A549 (cell line): ENCODE measurements at regions not wholly inside any gene's neighbourhood (a gene's known extent, or its start where the extent isn't known, plus 50 kb on each side); places are given as distances from the start of the nearest gene placed in this dataset.

Source experiments
- CTCF ChIP-seq: fragments of >200 bp; sonication (Bioruptor Twin); formaldehyde crosslinking; IDR thresholded peaks from 3 replicates; pipeline ENCODE4 v1.5.1; 2016
- EP300 ChIP-seq, 2 experiments: fragments of >200 bp; sonication (Bioruptor Twin); formaldehyde crosslinking; IDR thresholded peaks; 2 replicates in 1 of 2; 3 replicates in 1 of 2; pipeline ENCODE4 v1.6.1; 2016 to 2017
- HOXA7 ChIP-seq: fragments of 250-450 bp; sonication (Bioruptor Pico); IDR thresholded peaks from 2 replicates; pipeline ENCODE4 v1.5.0; 2020; ENCODE audit warnings: mild to moderate bottlenecking, moderate library complexity
- JUN ChIP-seq, 2 experiments: fragments of >200 bp; sonication (Bioruptor Twin); formaldehyde crosslinking; IDR thresholded peaks; 2 replicates in 1 of 2; 3 replicates in 1 of 2; pipeline ENCODE4 v1.6.1; 2016 to 2017
- JUNB ChIP-seq: fragments of >200 bp; sonication (Bioruptor Twin); formaldehyde crosslinking; IDR thresholded peaks from 2 replicates; pipeline ENCODE4 v1.6.1; 2016
- MAFK ChIP-seq: fragments of 450-650 bp; IDR thresholded peaks from 2 replicates; pipeline ENCODE4 v1.6.1; 2014; ENCODE audit not compliant: partially characterized antibody
- MAX ChIP-seq: IDR thresholded peaks from 2 replicates; pipeline ENCODE4 v1.6.1; 2012
- NPAS2 ChIP-seq: fragments of 250-450 bp; sonication (Bioruptor Pico); IDR thresholded peaks from 2 replicates; pipeline ENCODE4 v1.8.0; 2022; ENCODE audit warnings: mild to moderate bottlenecking, moderate library complexity, borderline replicate concordance
- POLR2A ChIP-seq: IDR thresholded peaks from 2 replicates; pipeline ENCODE4 v1.6.1; 2012; ENCODE audit warnings: mild to moderate bottlenecking, low read length
- POLR2AphosphoS2 ChIP-seq: conservative IDR thresholded peaks from 2 replicates; pipeline ENCODE4 v1.6.1; 2012; ENCODE audit warnings: low read length, improper control_type of control experiment, inconsistent platforms
- RAD21 ChIP-seq, 2 experiments: fragments of >200 bp in 1 of 2; sonication (Bioruptor Twin) in 1 of 2; formaldehyde crosslinking in 1 of 2; IDR thresholded peaks in 1 of 2; conservative IDR thresholded peaks in 1 of 2; 2 replicates in 1 of 2; 3 replicates in 1 of 2; pipeline ENCODE4 v1.6.1; 2012 to 2018; ENCODE audit warnings: inconsistent platforms in 1 of 2
- REST ChIP-seq: fragments of 200-600 bp; sonication (generic); IDR thresholded peaks from 2 replicates; pipeline ENCODE4 v1.6.1; 2016; ENCODE audit warnings: antibody characterized with exemption, mild to moderate bottlenecking, moderate library complexity

DNA sequence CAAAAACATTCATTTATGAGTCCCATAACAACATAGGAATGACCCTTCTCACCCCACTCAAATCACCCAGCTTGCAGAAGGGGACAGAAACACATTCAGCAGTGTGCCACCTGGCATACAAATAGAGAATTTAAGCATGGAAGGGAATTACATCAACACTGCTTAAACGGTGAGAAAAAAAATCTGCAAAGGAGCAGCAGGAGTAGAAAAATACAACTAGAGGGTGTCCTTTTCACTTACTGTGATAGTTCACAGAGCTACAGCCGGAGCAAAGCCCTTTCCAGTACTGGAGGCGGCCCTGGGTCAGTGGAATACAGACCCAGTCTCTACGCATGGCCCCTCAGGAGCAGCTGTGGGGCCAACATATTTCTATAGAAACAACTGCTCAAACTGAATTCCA is 764.3 kb upstream of the ARGLU1 start:
- TF ChIP-seq JUNB = no peak
- TF ChIP-seq POLR2A = no peak
- TF ChIP-seq REST = no peak
- TF ChIP-seq CTCF = no peak
- no peak for TF ChIP-seq EP300 (IDR thresholded peaks at IDR 0.05)
- TF ChIP-seq MAX = no peak
- TF ChIP-seq MAFK = no peak
- TF ChIP-seq POLR2AphosphoS2 = no peak
- no peak for TF ChIP-seq RAD21 (conservative IDR thresholded peaks at IDR 0.05 in 1 of 2, IDR thresholded peaks at IDR 0.05 in 1 of 2)
- TF ChIP-seq NPAS2 (CRISPR knock-in tag) = no peak
- no peak for TF ChIP-seq HOXA7 (CRISPR knock-in tag)
- no peak for TF ChIP-seq JUN (IDR thresholded peaks at IDR 0.05)
